ENCODE measurements at regions not wholly inside any gene's neighbourhood (a gene's known extent, or its start where the extent isn't known, plus 50 kb on each side); places are given as distances from the start of the nearest gene placed in this dataset.
"Not testable (repeated sequence)": the region's sequence is repeated elsewhere in the genome, so short reads cannot be mapped to it uniquely, and the experiment has no call there.

DNA sequence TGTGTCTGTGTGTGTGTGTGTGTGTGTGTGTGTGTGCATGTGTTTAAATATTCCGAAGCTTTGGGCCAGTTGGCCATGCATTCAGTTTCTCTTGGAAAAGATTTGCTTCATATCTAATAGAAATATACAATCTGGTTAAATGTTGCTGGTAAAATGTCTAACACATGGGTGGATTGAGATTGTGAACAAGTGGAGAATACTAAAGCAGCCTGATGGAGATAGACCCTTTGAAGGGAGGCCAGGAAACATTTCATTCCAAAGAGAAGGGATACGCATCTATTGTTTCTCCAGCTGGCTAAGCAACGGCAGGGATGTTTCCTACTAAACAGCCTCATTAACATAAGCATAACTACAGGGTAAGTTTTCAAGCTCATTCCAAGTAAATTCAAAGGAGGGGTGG is 257.5 kb upstream of the PTBP2 start:
- Histone ChIP-seq H3K4me3 (ENCODE audit: low read depth, low read length) (no peak overlapping the region), H3K4me1 (ENCODE audit: control insufficient read depth, insufficient read depth, low read length) (peaks cover 43% of the 10 kb centered on the region), H3K27me3 (ENCODE audit: control insufficient read depth, insufficient read depth, low read length) (peaks cover 4% of the 10 kb centered on the region), H3K27ac (ENCODE audit: low read depth, low read length) (no peak overlapping the region), H3K36me3 (ENCODE audit: control insufficient read depth, insufficient read depth, low read length) (no peaks in the 10 kb centered on the region), H3K9me3 (ENCODE audit: control insufficient read depth, insufficient read depth, low read length) (no peaks in the 10 kb centered on the region), H3K9ac (ENCODE audit: low read depth, low read length) (no peak overlapping the region)

DNA sequence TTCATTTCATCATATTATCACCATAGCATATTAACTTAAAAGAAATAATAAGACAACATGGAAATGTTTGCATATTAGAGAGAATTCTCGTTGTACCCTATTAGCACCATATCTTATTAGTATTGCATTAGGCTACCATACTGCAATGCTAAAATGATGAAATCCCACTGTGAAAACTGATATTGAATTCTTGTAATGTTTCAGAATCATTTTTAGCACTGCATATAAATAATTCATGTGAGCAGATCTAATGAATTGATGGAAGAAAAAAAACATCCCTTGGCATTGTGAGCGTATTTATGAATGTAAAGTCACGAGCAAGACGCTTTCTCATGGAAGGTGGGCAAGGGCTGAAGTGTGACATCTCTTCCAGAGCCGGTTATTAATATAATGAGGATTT is 257.1 kb upstream of the PTBP2 start:
- Histone ChIP-seq H3K36me3 (ENCODE audit: control insufficient read depth, insufficient read depth, low read length) (no peaks in the 10 kb centered on the region), H3K4me1 (ENCODE audit: control insufficient read depth, insufficient read depth, low read length) (peaks cover 43% of the 10 kb centered on the region), H3K9me3 (ENCODE audit: control insufficient read depth, insufficient read depth, low read length) (no peaks in the 10 kb centered on the region), H3K27ac (ENCODE audit: low read depth, low read length) (no peak overlapping the region), H3K9ac (ENCODE audit: low read depth, low read length) (no peak overlapping the region), H3K27me3 (ENCODE audit: control insufficient read depth, insufficient read depth, low read length) (peaks cover 4% of the 10 kb centered on the region), H3K4me3 (ENCODE audit: low read depth, low read length) (no peak overlapping the region)

DNA sequence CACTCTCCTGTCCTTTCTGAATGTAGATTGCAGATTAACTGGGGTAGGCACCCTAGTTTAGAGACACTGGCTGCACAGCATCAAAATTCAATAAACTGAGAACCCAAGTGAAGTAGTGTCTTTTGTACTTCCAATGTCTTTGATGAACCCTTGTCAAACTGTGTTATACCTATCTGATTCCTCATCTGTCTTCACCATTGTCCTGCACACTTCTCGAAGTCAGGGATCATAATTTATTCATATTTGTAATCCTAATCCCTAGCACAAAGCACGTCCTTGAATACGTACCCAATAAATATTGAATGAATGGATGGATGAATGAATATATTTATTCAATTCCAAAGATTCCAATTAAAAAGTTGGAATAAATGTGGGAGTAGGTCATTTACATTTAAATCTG is 256.6 kb upstream of the PTBP2 start:
- Histone ChIP-seq H3K36me3 (ENCODE audit: control insufficient read depth, insufficient read depth, low read length) (no peaks in the 10 kb centered on the region), H3K4me3 (ENCODE audit: low read depth, low read length) (no peak overlapping the region), H3K27ac (ENCODE audit: low read depth, low read length) (no peak overlapping the region), H3K9ac (ENCODE audit: low read depth, low read length) (no peak overlapping the region), H3K27me3 (ENCODE audit: control insufficient read depth, insufficient read depth, low read length) (peaks cover 4% of the 10 kb centered on the region), H3K4me1 (ENCODE audit: control insufficient read depth, insufficient read depth, low read length) (peaks cover 43% of the 10 kb centered on the region), H3K9me3 (ENCODE audit: control insufficient read depth, insufficient read depth, low read length) (no peaks in the 10 kb centered on the region)

DNA sequence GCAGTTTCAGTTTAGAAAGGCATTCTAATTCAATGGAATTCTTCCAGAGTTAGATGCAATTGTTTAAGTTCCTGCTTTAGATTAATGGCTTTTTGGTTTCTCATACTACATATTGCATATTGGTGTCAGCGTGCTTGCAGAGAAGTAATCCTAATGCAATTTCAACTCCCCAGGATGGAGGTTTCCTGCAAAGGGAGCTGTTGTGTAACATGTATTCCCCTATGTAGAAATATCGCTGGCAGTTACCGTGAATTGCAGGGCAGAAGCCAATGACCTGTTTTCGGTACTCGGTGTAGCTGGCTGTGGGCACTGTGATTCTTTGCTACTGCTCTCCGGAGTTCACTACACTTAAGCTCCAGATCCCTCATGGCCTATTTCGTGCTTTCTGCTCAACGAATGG is 256.1 kb upstream of the PTBP2 start:
- H3K27me3 ChIP-seq (ENCODE audit: control insufficient read depth, insufficient read depth, low read length), result peaks cover 4% of the 10 kb centered on the region
- H3K4me1 ChIP-seq (ENCODE audit: control insufficient read depth, insufficient read depth, low read length), result peaks cover 43% of the 10 kb centered on the region
- no peak overlapping the region for H3K27ac ChIP-seq (ENCODE audit: low read depth, low read length)
- no peak overlapping the region for H3K9ac ChIP-seq (ENCODE audit: low read depth, low read length)
- H3K36me3 ChIP-seq (ENCODE audit: control insufficient read depth, insufficient read depth, low read length), result no peaks in the 10 kb centered on the region
- no peak overlapping the region for H3K4me3 ChIP-seq (ENCODE audit: low read depth, low read length)
- H3K9me3 ChIP-seq (ENCODE audit: control insufficient read depth, insufficient read depth, low read length), result no peaks in the 10 kb centered on the region

DNA sequence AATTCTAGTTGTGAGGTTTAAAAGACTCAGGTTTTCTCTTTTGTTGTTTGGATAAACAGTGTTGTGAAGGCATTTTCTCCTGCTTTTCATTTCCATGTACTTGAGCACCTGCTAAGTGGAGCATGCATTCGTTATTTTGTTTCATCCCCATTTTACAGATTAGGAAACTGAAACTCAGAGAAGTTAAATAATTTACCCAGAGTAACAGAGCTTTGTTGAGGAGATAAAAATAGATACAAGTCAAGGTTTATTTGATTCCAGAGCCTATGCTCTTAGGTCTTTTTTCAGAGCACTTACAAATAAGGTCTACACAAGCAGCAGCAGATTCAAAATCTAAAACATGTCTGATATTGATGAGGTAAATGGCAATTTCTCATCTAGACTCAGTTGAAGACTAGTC is 254.7 kb upstream of the PTBP2 start:
- H3K9ac ChIP-seq (ENCODE audit: low read depth, low read length), result no peak overlapping the region
- no peaks in the 10 kb centered on the region for H3K36me3 ChIP-seq (ENCODE audit: control insufficient read depth, insufficient read depth, low read length)
- peaks cover 17% of the 10 kb centered on the region for H3K27me3 ChIP-seq (ENCODE audit: control insufficient read depth, insufficient read depth, low read length)
- no peak overlapping the region for H3K27ac ChIP-seq (ENCODE audit: low read depth, low read length)
- peaks cover 39% of the 10 kb centered on the region for H3K4me1 ChIP-seq (ENCODE audit: control insufficient read depth, insufficient read depth, low read length)
- no peak overlapping the region for H3K4me3 ChIP-seq (ENCODE audit: low read depth, low read length)
- H3K9me3 ChIP-seq (ENCODE audit: control insufficient read depth, insufficient read depth, low read length), result 0 out of 2 replicates have a peak, but pooled peaks cover 3% of the 10 kb centered on the region

DNA sequence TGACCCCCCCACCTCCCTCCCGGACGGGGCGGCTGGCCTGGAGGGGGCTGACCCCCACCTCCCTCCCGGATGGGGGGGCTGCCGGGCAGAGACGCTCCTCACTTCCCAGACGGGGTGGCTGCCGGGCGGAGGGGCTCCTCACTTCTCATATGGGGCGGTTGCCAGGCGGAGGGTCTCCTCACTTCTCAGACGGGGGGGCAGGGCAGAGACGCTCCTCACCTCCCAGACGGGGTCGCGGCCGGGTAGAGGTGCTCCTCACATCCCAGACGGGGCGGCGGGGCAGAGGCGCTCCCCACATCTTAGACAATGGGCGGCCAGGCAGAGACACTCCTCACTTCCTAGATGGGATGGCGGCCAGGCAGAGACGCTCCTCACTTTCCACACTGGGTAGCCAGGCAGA is 251.9 kb upstream of the PTBP2 start:
- H3K9me3 ChIP-seq (ENCODE audit: control insufficient read depth, insufficient read depth, low read length); H3K27ac ChIP-seq (ENCODE audit: low read depth, low read length); H3K9ac ChIP-seq (ENCODE audit: low read depth, low read length); H3K36me3 ChIP-seq (ENCODE audit: control insufficient read depth, insufficient read depth, low read length); H3K4me3 ChIP-seq (ENCODE audit: low read depth, low read length): not testable (repeated sequence)
- peaks cover 41% of the 10 kb centered on the region for H3K4me1 ChIP-seq (ENCODE audit: control insufficient read depth, insufficient read depth, low read length)
- peaks cover 45% of the 10 kb centered on the region for H3K27me3 ChIP-seq (ENCODE audit: control insufficient read depth, insufficient read depth, low read length)

DNA sequence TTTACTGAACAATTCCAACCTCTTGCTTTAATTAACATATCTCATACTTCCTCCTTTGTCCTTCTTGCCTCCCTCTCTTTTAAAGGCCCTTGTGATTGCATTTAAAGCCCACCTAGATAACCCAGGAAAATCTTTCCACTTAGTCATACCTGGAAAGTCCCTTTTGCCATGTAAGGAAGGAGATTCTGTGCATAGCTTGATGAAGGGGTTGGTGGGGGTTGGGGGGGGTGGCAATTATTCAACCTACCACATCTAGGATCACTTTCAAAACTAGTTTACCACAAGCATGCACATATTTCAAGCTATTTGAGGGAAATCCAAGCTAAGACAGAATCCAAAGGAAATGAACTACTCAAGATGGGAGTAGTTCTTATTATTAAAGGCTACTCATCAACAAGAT is 249.1 kb upstream of the PTBP2 start:
- Histone ChIP-seq H3K9me3 (ENCODE audit: control insufficient read depth, insufficient read depth, low read length) (peaks cover 7% of the 10 kb centered on the region), H3K36me3 (ENCODE audit: control insufficient read depth, insufficient read depth, low read length) (no peaks in the 10 kb centered on the region), H3K4me1 (ENCODE audit: control insufficient read depth, insufficient read depth, low read length) (peaks cover 34% of the 10 kb centered on the region), H3K27ac (ENCODE audit: low read depth, low read length) (no peak overlapping the region), H3K9ac (ENCODE audit: low read depth, low read length) (no peak overlapping the region), H3K4me3 (ENCODE audit: low read depth, low read length) (no peak overlapping the region), H3K27me3 (ENCODE audit: control insufficient read depth, insufficient read depth, low read length) (peaks cover 69% of the 10 kb centered on the region)

DNA sequence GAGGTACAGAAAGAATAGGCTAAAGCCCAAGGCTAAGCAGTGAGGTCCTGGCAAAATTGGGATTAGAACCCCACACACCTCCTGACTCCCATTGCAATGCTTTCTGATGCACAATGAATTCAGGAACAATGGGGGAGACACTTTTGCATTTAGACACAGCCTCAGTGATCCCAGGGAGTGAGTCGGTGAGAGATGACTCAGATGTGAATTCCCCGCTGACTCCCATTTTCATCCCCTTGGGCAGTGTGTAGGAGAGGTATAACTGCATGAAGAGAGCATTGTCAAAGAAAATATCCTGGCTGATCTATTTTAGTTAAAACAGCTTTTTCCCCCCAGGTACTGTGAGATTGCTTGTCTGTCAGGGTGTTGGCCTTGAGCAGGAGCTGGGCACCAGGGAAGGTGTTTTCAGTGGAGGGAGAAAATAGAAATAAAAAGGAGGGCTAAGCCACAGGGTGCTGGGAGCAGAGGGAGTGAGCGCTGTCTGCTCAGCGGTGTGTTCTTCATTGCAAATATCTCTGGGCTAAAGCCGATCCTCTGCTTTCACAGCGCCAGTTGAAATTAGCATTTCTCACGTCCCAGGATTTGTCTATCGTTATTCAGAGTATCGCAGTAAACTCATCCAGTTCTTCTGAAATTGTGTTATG is 247.7 kb upstream of the PTBP2 start:
- Histone ChIP-seq H3K4me3 (ENCODE audit: low read depth, low read length) (no peak overlapping the region; the same call in 1 of the 2 replicates), H3K27me3 (ENCODE audit: control insufficient read depth, insufficient read depth, low read length) (peaks cover 81% of the 10 kb centered on the region), H3K9me3 (ENCODE audit: control insufficient read depth, insufficient read depth, low read length) (peaks cover 7% of the 10 kb centered on the region), H3K4me1 (ENCODE audit: control insufficient read depth, insufficient read depth, low read length) (peaks cover 34% of the 10 kb centered on the region), H3K9ac (ENCODE audit: low read depth, low read length) (no peak overlapping the region), H3K36me3 (ENCODE audit: control insufficient read depth, insufficient read depth, low read length) (no peaks in the 10 kb centered on the region), H3K27ac (ENCODE audit: low read depth, low read length) (peak overlapping the region; percentile 74)

DNA sequence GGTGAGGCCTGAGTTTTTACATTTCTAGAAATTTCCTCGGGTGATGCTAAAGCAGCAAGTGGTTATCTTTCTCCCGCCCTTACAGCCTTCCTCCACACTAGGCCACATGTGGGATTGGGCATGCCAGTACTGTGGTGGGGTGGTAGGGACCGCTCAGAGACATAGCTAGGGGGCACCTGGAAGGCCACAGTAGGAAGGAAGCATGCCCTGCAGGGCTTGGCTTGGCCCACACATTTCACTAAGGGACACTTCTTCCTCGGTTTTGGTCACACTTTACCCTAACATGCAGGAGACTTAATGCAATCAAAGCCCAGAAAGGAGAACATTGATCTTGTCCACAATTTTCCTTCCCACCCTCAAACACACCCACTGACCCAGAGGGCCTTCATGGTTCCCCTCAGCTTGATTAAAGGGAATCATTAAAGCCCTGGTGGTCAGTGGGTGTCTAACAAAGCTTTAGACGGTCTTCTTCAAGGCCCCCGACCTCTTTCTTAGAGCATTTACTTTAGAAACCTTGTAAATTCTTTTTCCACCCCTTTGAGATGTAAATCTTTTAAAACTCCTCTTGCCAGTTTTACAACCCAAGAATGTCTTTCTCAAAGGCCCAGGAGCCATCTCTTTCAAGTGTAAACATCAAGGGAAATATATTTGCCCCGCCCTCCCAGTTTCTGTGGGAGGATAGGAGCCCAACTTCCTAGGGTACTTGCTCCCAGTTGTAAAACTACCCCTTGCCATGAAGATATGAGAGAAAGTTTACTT is 246.4 kb upstream of the PTBP2 start:
- Histone ChIP-seq H3K27me3 (ENCODE audit: control insufficient read depth, insufficient read depth, low read length) (peaks cover 87% of the 10 kb centered on the region), H3K4me3 (ENCODE audit: low read depth, low read length) (no peak overlapping the region), H3K27ac (ENCODE audit: low read depth, low read length) (peak overlapping the region; percentile 50), H3K9me3 (ENCODE audit: control insufficient read depth, insufficient read depth, low read length) (peaks cover 7% of the 10 kb centered on the region), H3K9ac (ENCODE audit: low read depth, low read length) (no peak overlapping the region), H3K36me3 (ENCODE audit: control insufficient read depth, insufficient read depth, low read length) (no peaks in the 10 kb centered on the region), H3K4me1 (ENCODE audit: control insufficient read depth, insufficient read depth, low read length) (peaks cover 34% of the 10 kb centered on the region)

DNA sequence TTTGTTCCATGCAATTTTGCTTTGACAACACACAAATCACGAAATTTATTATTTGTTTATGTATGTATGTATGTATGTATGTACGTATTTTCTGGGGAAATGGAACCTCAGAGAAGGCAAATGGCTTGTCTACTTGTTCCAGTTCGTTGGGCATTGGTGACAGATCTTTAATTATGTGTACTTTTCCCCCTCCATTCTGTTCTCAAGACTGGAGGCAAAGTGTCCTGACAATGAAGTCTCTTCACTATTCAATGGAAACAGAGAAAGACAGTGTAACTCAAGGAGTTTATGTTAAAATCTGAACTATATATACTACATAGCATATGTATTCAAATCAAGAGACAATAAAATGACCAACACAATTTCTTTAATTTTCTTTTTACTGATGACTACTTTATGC is 245.7 kb upstream of the PTBP2 start:
- Histone ChIP-seq H3K4me3 (ENCODE audit: low read depth, low read length) (no peak overlapping the region), H3K4me1 (ENCODE audit: control insufficient read depth, insufficient read depth, low read length) (peaks cover 34% of the 10 kb centered on the region), H3K9me3 (ENCODE audit: control insufficient read depth, insufficient read depth, low read length) (peaks cover 4% of the 10 kb centered on the region), H3K9ac (ENCODE audit: low read depth, low read length) (no peak overlapping the region), H3K36me3 (ENCODE audit: control insufficient read depth, insufficient read depth, low read length) (no peaks in the 10 kb centered on the region), H3K27ac (ENCODE audit: low read depth, low read length) (no peak overlapping the region), H3K27me3 (ENCODE audit: control insufficient read depth, insufficient read depth, low read length) (peaks cover 92% of the 10 kb centered on the region)

DNA sequence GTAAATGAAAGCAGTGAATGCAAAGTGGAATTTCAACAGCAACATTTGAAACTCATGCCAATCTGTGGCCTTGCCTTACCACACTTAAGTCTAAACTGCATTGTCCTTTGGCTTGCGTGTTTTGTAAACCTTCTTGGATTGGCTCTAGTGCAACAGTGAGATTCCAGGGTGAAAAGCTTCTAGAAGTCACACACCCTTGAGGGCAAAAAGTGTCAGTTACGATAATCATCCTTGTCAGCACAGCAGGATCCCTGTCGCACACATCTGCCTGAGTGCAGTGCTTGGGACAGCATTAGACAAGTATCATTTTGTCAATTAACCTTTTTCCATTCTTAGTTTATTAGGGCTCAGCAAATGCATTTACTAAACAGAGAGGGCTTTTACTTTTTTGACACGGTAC is 243.4 kb upstream of the PTBP2 start:
- Histone ChIP-seq H3K9ac (ENCODE audit: low read depth, low read length) (no peak overlapping the region), H3K9me3 (ENCODE audit: control insufficient read depth, insufficient read depth, low read length) (no peaks in the 10 kb centered on the region; the same call in 1 of the 2 replicates), H3K4me3 (ENCODE audit: low read depth, low read length) (no peak overlapping the region), H3K27me3 (ENCODE audit: control insufficient read depth, insufficient read depth, low read length) (peaks cover 85% of the 10 kb centered on the region), H3K4me1 (ENCODE audit: control insufficient read depth, insufficient read depth, low read length) (peaks cover 36% of the 10 kb centered on the region), H3K36me3 (ENCODE audit: control insufficient read depth, insufficient read depth, low read length) (no peaks in the 10 kb centered on the region), H3K27ac (ENCODE audit: low read depth, low read length) (no peak overlapping the region)

Data from HUES48 (cell line).